Mesenchymal stem cell (in vitro differentiated cells and primary cell): ENCODE measurements at regions not wholly inside any gene's neighbourhood (a gene's known extent, or its start where the extent isn't known, plus 50 kb on each side); places are given as distances from the start of the nearest gene placed in this dataset.

Experiments used
- DNase-seq: peaks from one replicate; pipeline ENCODE4 v3.0.0-alpha.2; 2013
- H2AFZ ChIP-seq: one replicate; pipeline ENCODE4 v1.6.1; 2013; ENCODE audit warnings: low read depth, mild to moderate bottlenecking, control low read depth, inconsistent platforms, low read length, moderate library complexity
- H2AK5ac ChIP-seq: 2 replicates; pipeline ENCODE4 v1.6.1; 2013; ENCODE audit warnings: low read length, moderate library complexity, mild to moderate bottlenecking, inconsistent platforms; ENCODE audit not compliant: severe bottlenecking
- H2BK120ac ChIP-seq: one replicate; pipeline ENCODE4 v1.6.1; 2013; ENCODE audit warnings: low read depth, mild to moderate bottlenecking, inconsistent platforms, low read length, moderate library complexity
- H2BK12ac ChIP-seq, 2 experiments: one replicate each; pipeline ENCODE4 v1.6.1; 2013; ENCODE audit warnings: inconsistent platforms in 2 of 2, low read length in 2 of 2, mild to moderate bottlenecking in 2 of 2, moderate library complexity in 2 of 2, control low read depth in 1 of 2
- H2BK15ac ChIP-seq: one replicate; pipeline ENCODE4 v1.6.1; 2013; ENCODE audit warnings: mild to moderate bottlenecking, low read depth, inconsistent platforms; ENCODE audit not compliant: poor library complexity, severe bottlenecking
- H2BK5ac ChIP-seq: 2 replicates; pipeline ENCODE4 v1.6.1; 2013; ENCODE audit warnings: low read depth, mild to moderate bottlenecking, low read length, control low read depth, inconsistent platforms; ENCODE audit not compliant: poor library complexity, severe bottlenecking
- H3K14ac ChIP-seq, 2 experiments: one replicate each; pipeline ENCODE4 v1.6.1; 2013; ENCODE audit warnings: inconsistent platforms in 2 of 2, low read length in 2 of 2, control low read depth in 1 of 2, mild to moderate bottlenecking in 1 of 2, moderate library complexity in 1 of 2
- H3K18ac ChIP-seq, 2 experiments: one replicate each; pipeline ENCODE4 v1.6.1; 2013; ENCODE audit warnings: inconsistent platforms in 2 of 2, low read length in 2 of 2, control low read depth in 1 of 2, low read depth in 1 of 2, mild to moderate bottlenecking in 1 of 2
- H3K23ac ChIP-seq, 2 experiments: one replicate each; pipeline ENCODE4 v1.6.1; 2013; ENCODE audit warnings: inconsistent platforms in 2 of 2, low read length in 2 of 2, mild to moderate bottlenecking in 2 of 2, moderate library complexity in 2 of 2, control low read depth in 1 of 2
- H3K27ac ChIP-seq: 2 replicates; pipeline ENCODE4 v1.5.1; 2013; ENCODE audit warnings: mild to moderate bottlenecking, moderate library complexity, low read length, control low read depth, inconsistent platforms; ENCODE audit not compliant: poor library complexity, severe bottlenecking
- H3K27me3 ChIP-seq, 2 experiments: 2 replicates each; pipeline versions ENCODE4 v1.6.1 to v1.7.0; 2013; ENCODE audit warnings: low read length in 2 of 2, mild to moderate bottlenecking in 2 of 2, moderate library complexity in 2 of 2, control low read depth in 1 of 2, inconsistent platforms in 1 of 2; ENCODE audit not compliant: control insufficient read depth in 1 of 2, insufficient read depth in 1 of 2
- H3K36me3 ChIP-seq, 2 experiments: 2 replicates each; pipeline versions ENCODE4 v1.6.1 to v1.7.0; 2013; ENCODE audit warnings: low read length in 2 of 2, control low read depth in 1 of 2, inconsistent platforms in 1 of 2, low read depth in 1 of 2, mild to moderate bottlenecking in 1 of 2; ENCODE audit not compliant: insufficient read depth in 2 of 2, control insufficient read depth in 1 of 2
- H3K4ac ChIP-seq, 2 experiments: one replicate each; pipeline ENCODE4 v1.6.1; 2013; ENCODE audit warnings: inconsistent platforms in 2 of 2, low read length in 2 of 2, mild to moderate bottlenecking in 2 of 2, moderate library complexity in 2 of 2, control low read depth in 1 of 2, low read depth in 1 of 2
- H3K4me1 ChIP-seq: 2 replicates; pipeline ENCODE4 v1.6.1; 2013; ENCODE audit warnings: low read depth, low read length, control low read depth; ENCODE audit not compliant: control insufficient read depth, insufficient read depth
- H3K4me2 ChIP-seq: 2 replicates; pipeline ENCODE4 v1.6.1; 2013; ENCODE audit warnings: low read length, mild to moderate bottlenecking, inconsistent platforms; ENCODE audit not compliant: poor library complexity, severe bottlenecking
- H3K4me3 ChIP-seq, 2 experiments: 2 replicates each; pipeline versions ENCODE4 v1.5.1 to v1.7.0; 2013; ENCODE audit warnings: low read length in 2 of 2, mild to moderate bottlenecking in 2 of 2, control low read depth in 1 of 2, low read depth in 1 of 2; ENCODE audit not compliant: insufficient read depth in 1 of 2
- H3K79me1 ChIP-seq: replicated peaks from 2 replicates; pipeline ENCODE4 v1.6.1; 2013; ENCODE audit warnings: mild to moderate bottlenecking, control low read depth, low read length, inconsistent platforms; ENCODE audit not compliant: poor library complexity, severe bottlenecking
- H3K9ac ChIP-seq: 2 replicates; pipeline ENCODE4 v1.7.0; 2013; ENCODE audit warnings: mild to moderate bottlenecking, low read length, moderate library complexity
- H3K9me3 ChIP-seq: 2 replicates; pipeline ENCODE4 v1.7.0; 2013; ENCODE audit warnings: mild to moderate bottlenecking, low read length; ENCODE audit not compliant: control insufficient read depth
- H4K8ac ChIP-seq: one replicate; pipeline ENCODE4 v1.6.1; 2013; ENCODE audit warnings: inconsistent platforms, mild to moderate bottlenecking, low read length, moderate library complexity
- H4K91ac ChIP-seq: one replicate; pipeline ENCODE4 v1.6.1; 2013; ENCODE audit warnings: mild to moderate bottlenecking, low read length, inconsistent platforms
- WGBS: methylation state at CpG from one replicate; pipeline ENCODE4 v1.1.7; 2013; ENCODE audit warnings: mixed read lengths; 5-methylcytosine and 5-hydroxymethylcytosine counted together

GRCh38 chr2:22274661-22275060, 1110.3 kb upstream of the KLHL29 start:
- Histone ChIP-seq H3K9me3 (peaks cover 9% of the 10 kb centered on the region), H3K27me3 (no peaks in the 10 kb centered on the region), H3K4me3 (no peak overlapping the region), H3K4me2 (no peak overlapping the region), H2AK5ac (no peak overlapping the region), H2BK5ac (no peak overlapping the region), H3K79me1 (no peaks in the 10 kb centered on the region), H3K18ac (no peak overlapping the region), H2BK120ac (no peak overlapping the region), H2BK15ac (no peak overlapping the region), H3K4me1 (no peaks in the 10 kb centered on the region), H4K91ac (no peak overlapping the region), H3K23ac (no peak overlapping the region), H3K14ac (no peak overlapping the region), H4K8ac (no peak overlapping the region), H3K27ac (no peak overlapping the region), H3K9ac (no peak overlapping the region), H2AFZ (no peak overlapping the region), H2BK12ac (no peak overlapping the region), H3K36me3 (no peaks in the 10 kb centered on the region), H3K4ac (no peak overlapping the region)
- no peak for DNase-seq
- WGBS, result 85% methylated on average over 3 of the region's 3 CpGs

- H4K91ac ChIP-seq, result no peak overlapping the region
- no peak overlapping the region for H3K4me3 ChIP-seq
- H3K79me1 ChIP-seq, result no peaks in the 10 kb centered on the region
- H2AFZ ChIP-seq, result no peak overlapping the region
- 81% methylated on average over 4 of the region's 4 CpGs for WGBS
- no peak overlapping the region for H3K9ac ChIP-seq
- no peaks in the 10 kb centered on the region for H3K4me1 ChIP-seq
- no peak overlapping the region for H2BK12ac ChIP-seq
- no peak overlapping the region for H3K4me2 ChIP-seq
- H3K27ac ChIP-seq, result no peak overlapping the region
- H2BK5ac ChIP-seq, result no peak overlapping the region
- H3K18ac ChIP-seq, result no peak overlapping the region
- H3K4ac ChIP-seq, result no peak overlapping the region
- H2BK120ac ChIP-seq, result no peak overlapping the region
- H3K36me3 ChIP-seq, result no peaks in the 10 kb centered on the region
- no peak overlapping the region for H3K14ac ChIP-seq
- H2BK15ac ChIP-seq, result no peak overlapping the region
- H3K27me3 ChIP-seq, result no peaks in the 10 kb centered on the region
- no peak for DNase-seq
- no peak overlapping the region for H3K23ac ChIP-seq
- no peaks in the 10 kb centered on the region for H3K9me3 ChIP-seq
- H4K8ac ChIP-seq, result no peak overlapping the region
- H2AK5ac ChIP-seq, result no peak overlapping the region
Measured at GRCh38 chr2:22276696-22277095, 1108.3 kb upstream of the KLHL29 start.

GRCh38 chr2:22279541-22279940, 1105.4 kb upstream of the KLHL29 start:
- H3K9ac ChIP-seq, result no peak overlapping the region
- H2AK5ac ChIP-seq, result no peak overlapping the region
- no peak overlapping the region for H2AFZ ChIP-seq
- no peak overlapping the region for H4K91ac ChIP-seq
- no peak overlapping the region for H3K4ac ChIP-seq
- no peak overlapping the region for H2BK15ac ChIP-seq
- H2BK5ac ChIP-seq, result no peak overlapping the region
- H3K23ac ChIP-seq, result no peak overlapping the region
- H3K27me3 ChIP-seq, result no peaks in the 10 kb centered on the region
- H3K27ac ChIP-seq, result no peak overlapping the region
- no peak for DNase-seq
- H3K4me3 ChIP-seq, result no peak overlapping the region
- no peaks in the 10 kb centered on the region for H3K79me1 ChIP-seq
- H3K36me3 ChIP-seq, result no peaks in the 10 kb centered on the region
- H3K4me2 ChIP-seq, result no peak overlapping the region
- H3K18ac ChIP-seq, result no peak overlapping the region
- no peaks in the 10 kb centered on the region for H3K4me1 ChIP-seq
- no peak overlapping the region for H3K14ac ChIP-seq
- H2BK12ac ChIP-seq, result no peak overlapping the region
- no peak overlapping the region for H2BK120ac ChIP-seq
- no peaks in the 10 kb centered on the region for H3K9me3 ChIP-seq
- H4K8ac ChIP-seq, result no peak overlapping the region

- Histone ChIP-seq H3K9ac (no peak overlapping the region), H2AFZ (no peak overlapping the region), H3K14ac (no peak overlapping the region), H3K23ac (no peak overlapping the region), H3K79me1 (no peaks in the 10 kb centered on the region), H3K4me2 (no peak overlapping the region), H2BK120ac (no peak overlapping the region), H3K4me3 (no peak overlapping the region), H3K27me3 (no peaks in the 10 kb centered on the region), H2BK15ac (no peak overlapping the region), H3K27ac (no peak overlapping the region), H3K4me1 (no peaks in the 10 kb centered on the region), H2BK5ac (no peak overlapping the region), H4K8ac (no peak overlapping the region), H4K91ac (no peak overlapping the region), H2AK5ac (no peak overlapping the region), H3K18ac (no peak overlapping the region), H3K9me3 (no peaks in the 10 kb centered on the region), H3K36me3 (no peaks in the 10 kb centered on the region), H2BK12ac (no peak overlapping the region), H3K4ac (no peak overlapping the region)
- peak; percentile 85 for DNase-seq
- 25% methylated on average over 3 of the region's 4 CpGs for WGBS
Measured at GRCh38 chr2:22281033-22281432, 1103.9 kb upstream of the KLHL29 start.
